ENCODE measurements at regions not wholly inside any gene's neighbourhood (a gene's known extent, or its start where the extent isn't known, plus 50 kb on each side); places are given as distances from the start of the nearest gene placed in this dataset.

DNA sequence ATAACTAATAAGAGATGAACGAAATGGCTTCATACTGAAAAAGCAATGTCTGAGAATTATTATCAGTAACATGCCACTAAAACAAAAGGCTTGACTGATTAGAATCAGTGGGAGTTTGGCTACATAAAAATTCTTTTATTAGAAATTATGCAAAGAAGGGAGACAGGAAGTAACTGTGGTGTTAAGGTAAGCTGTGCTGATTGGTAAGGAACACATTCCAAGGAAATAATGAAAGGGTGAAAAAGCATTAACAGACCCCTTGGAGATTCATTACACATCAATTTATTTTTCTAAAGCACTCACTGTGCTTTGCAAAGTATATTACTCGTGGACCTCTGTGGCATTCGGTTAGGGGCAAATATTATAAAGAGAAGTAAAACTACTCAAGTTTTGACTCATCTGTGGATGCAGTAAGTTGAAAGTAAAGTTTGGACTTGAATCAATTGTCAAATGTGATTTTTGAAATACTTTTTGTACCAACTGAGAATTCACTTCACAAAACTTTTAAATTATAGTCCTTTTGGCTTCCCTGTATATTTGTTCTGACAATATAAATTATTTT lies 176.1 kb upstream of the ZPLD1 start:
- no peak for TF ChIP-seq ZNF384 (IDR thresholded peaks at IDR 0.05)
- TF ChIP-seq ELF4 (IDR thresholded peaks at IDR 0.05): no peak
- TF ChIP-seq SUZ12 (IDR thresholded peaks at IDR 0.05): no peak
- no peak for TF ChIP-seq SP1 (IDR thresholded peaks at IDR 0.05)
- TF ChIP-seq L3MBTL2 (conservative IDR thresholded peaks at IDR 0.05): no peak
- no peak for TF ChIP-seq FOXK2 (IDR thresholded peaks at IDR 0.05)
- no peak for TF ChIP-seq LEF1 (IDR thresholded peaks at IDR 0.05; ENCODE audit: borderline replicate concordance)

All from HEK293T (cell line).